ENCODE measurements at regions not wholly inside any gene's neighbourhood (a gene's known extent, or its start where the extent isn't known, plus 50 kb on each side); places are given as distances from the start of the nearest gene placed in this dataset.

DNA sequence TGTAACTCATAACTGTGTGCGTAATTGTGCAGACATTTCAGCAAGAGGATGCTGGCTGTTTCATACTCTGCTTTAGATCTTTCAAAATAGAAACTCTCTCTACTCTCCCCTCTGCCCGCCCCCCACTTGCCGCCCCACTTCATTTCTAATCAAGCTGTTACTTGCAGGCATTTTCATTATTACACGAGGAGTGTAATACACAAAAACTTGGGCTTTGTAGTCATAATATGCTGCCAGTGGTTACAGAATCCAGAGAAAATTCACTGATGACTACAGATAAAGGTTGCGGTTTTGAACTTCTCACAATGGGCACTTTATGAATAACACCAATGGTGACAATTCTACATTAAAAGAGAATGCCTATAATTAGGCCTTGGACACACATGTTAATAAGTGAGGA, 194.0 kb upstream of the POU3F2 start:
- no peak for DNase-seq
- H3K27ac ChIP-seq (ENCODE audit: low read length) = no peak overlapping the region
- no peaks in the 10 kb centered on the region for H3K79me2 ChIP-seq (ENCODE audit: low read length)
- TF ChIP-seq EZH2 (optimal IDR thresholded peaks at IDR 0.05; ENCODE audit: low read depth, low read length) = no peak
- no peak for TF ChIP-seq EZH2phosphoT487 (IDR thresholded peaks at IDR 0.05; ENCODE audit: low read length)
- TF ChIP-seq, protein P1, sequence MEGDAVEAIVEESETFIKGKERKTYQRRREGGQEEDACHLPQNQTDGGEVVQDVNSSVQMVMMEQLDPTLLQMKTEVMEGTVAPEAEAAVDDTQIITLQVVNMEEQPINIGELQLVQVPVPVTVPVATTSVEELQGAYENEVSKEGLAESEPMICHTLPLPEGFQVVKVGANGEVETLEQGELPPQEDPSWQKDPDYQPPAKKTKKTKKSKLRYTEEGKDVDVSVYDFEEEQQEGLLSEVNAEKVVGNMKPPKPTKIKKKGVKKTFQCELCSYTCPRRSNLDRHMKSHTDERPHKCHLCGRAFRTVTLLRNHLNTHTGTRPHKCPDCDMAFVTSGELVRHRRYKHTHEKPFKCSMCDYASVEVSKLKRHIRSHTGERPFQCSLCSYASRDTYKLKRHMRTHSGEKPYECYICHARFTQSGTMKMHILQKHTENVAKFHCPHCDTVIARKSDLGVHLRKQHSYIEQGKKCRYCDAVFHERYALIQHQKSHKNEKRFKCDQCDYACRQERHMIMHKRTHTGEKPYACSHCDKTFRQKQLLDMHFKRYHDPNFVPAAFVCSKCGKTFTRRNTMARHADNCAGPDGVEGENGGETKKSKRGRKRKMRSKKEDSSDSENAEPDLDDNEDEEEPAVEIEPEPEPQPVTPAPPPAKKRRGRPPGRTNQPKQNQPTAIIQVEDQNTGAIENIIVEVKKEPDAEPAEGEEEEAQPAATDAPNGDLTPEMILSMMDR (IDR thresholded peaks at IDR 0.05; ENCODE audit: low read length) = no peak
- H3K9me3 ChIP-seq (replicated peaks; ENCODE audit: insufficient read depth, low read length) = no peaks in the 10 kb centered on the region
- H3K9me2 ChIP-seq (replicated peaks; ENCODE audit: insufficient read depth, low read length) = no peaks in the 10 kb centered on the region
- no peak overlapping the region for H3K4me2 ChIP-seq (ENCODE audit: low read depth, low read length)
- H3K36me3 ChIP-seq (replicated peaks; ENCODE audit: insufficient read depth, low read length) = no peaks in the 10 kb centered on the region
- H4K20me1 ChIP-seq (ENCODE audit: insufficient read depth, low read length) = no peaks in the 10 kb centered on the region
- no peak overlapping the region for H2AFZ ChIP-seq (ENCODE audit: low read length)
- H3K4me3 ChIP-seq (ENCODE audit: low read length) = no peak overlapping the region
- no peaks in the 10 kb centered on the region for H3F3A ChIP-seq (ENCODE audit: insufficient read depth, low read length)
- H3K4me1 ChIP-seq (ENCODE audit: low read length) = no peaks in the 10 kb centered on the region
- no peak overlapping the region for H3K9ac ChIP-seq (ENCODE audit: low read length)
- H3K27me3 ChIP-seq (replicated peaks; ENCODE audit: insufficient read depth, low read length) = no peaks in the 10 kb centered on the region

DNA sequence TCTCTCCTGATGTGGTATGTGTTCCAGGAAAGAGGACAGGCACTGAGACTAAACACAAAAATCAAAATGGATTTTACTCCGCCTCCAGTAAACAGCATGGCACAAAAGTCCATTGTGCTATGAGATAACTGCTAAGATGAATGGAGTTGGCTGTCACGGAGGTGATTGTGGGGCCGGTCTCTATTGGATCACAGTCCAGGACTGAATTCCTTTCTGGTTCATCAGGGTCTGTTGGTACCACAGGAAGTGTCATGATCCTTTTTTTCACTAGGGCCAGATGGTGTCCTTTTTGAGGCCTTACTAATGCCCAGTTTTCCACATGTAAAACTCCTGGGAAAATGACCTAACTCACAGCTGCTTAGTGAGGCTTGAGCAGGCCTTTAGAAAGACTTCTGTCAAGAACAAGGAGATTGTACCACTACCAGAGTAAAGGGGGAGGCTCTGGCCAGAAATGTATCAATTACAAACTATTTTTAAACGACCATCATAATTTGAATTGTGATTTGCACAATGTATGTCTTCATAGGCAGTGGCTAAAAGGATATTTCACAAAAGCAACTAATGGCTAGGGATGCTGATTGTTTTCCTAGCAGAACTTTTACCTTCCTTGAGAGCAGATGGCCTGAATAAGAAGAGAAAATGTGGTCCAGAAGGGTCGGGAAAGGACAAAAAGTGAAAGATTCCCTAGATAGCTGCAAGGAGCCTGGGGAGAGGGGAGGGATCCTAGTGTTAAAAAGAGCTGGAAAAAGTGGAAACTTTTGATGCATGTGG, 192.2 kb upstream of the POU3F2 start:
- no peak overlapping the region for H3K27ac ChIP-seq (ENCODE audit: low read length)
- TF ChIP-seq, protein P1 (IDR thresholded peaks at IDR 0.05; ENCODE audit: low read length) = no peak
- TF ChIP-seq EZH2 (optimal IDR thresholded peaks at IDR 0.05; ENCODE audit: low read depth, low read length) (no peak), EZH2phosphoT487 (IDR thresholded peaks at IDR 0.05; ENCODE audit: low read length) (no peak)
- no peak for DNase-seq
- no peak overlapping the region for H3K9ac ChIP-seq (ENCODE audit: low read length)
- H3K9me2 ChIP-seq (replicated peaks; ENCODE audit: insufficient read depth, low read length) = no peaks in the 10 kb centered on the region
- no peaks in the 10 kb centered on the region for H3K79me2 ChIP-seq (ENCODE audit: low read length)
- no peaks in the 10 kb centered on the region for H3K36me3 ChIP-seq (replicated peaks; ENCODE audit: insufficient read depth, low read length)
- no peaks in the 10 kb centered on the region for H3F3A ChIP-seq (ENCODE audit: insufficient read depth, low read length)
- H3K4me2 ChIP-seq (ENCODE audit: low read depth, low read length) = no peak overlapping the region
- H3K9me3 ChIP-seq (replicated peaks; ENCODE audit: insufficient read depth, low read length) = no peaks in the 10 kb centered on the region
- no peak overlapping the region for H3K4me3 ChIP-seq (ENCODE audit: low read length)
- no peaks in the 10 kb centered on the region for H3K4me1 ChIP-seq (ENCODE audit: low read length)
- no peaks in the 10 kb centered on the region for H4K20me1 ChIP-seq (ENCODE audit: insufficient read depth, low read length)
- H2AFZ ChIP-seq (ENCODE audit: low read length) = no peak overlapping the region
- H3K27me3 ChIP-seq (replicated peaks; ENCODE audit: insufficient read depth, low read length) = no peaks in the 10 kb centered on the region

DNA sequence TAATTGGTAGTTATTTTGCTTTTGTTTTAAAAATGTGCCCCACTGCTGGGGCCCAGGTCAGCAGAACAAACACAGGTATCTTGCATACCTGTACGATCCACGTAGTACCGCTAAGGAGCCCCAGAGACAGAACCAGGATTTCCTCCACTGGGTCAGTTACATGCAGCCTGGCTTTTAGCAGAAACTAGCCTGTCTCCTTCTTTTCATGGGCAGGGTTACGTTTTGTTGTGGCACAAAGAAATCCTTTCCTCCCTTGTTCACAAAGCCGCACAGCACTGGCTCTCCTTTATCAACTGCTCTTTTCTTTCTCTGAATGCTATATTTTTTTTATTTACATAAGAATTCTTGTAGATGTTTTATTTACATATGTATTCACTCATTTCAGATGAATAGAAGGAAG, 190.3 kb upstream of the POU3F2 start:
- Histone ChIP-seq H3K4me2 (ENCODE audit: low read depth, low read length) (no peak overlapping the region), H3K27ac (ENCODE audit: low read length) (no peak overlapping the region), H2AFZ (ENCODE audit: low read length) (no peak overlapping the region), H3K9ac (ENCODE audit: low read length) (no peak overlapping the region), H3F3A (ENCODE audit: insufficient read depth, low read length) (no peaks in the 10 kb centered on the region), H3K36me3 (replicated peaks; ENCODE audit: insufficient read depth, low read length) (no peaks in the 10 kb centered on the region), H3K27me3 (replicated peaks; ENCODE audit: insufficient read depth, low read length) (no peaks in the 10 kb centered on the region), H3K4me1 (ENCODE audit: low read length) (no peaks in the 10 kb centered on the region), H3K9me2 (replicated peaks; ENCODE audit: insufficient read depth, low read length) (no peaks in the 10 kb centered on the region), H3K9me3 (replicated peaks; ENCODE audit: insufficient read depth, low read length) (no peaks in the 10 kb centered on the region), H4K20me1 (ENCODE audit: insufficient read depth, low read length) (no peaks in the 10 kb centered on the region), H3K79me2 (ENCODE audit: low read length) (no peaks in the 10 kb centered on the region), H3K4me3 (ENCODE audit: low read length) (no peak overlapping the region)
- TF ChIP-seq EZH2phosphoT487 (IDR thresholded peaks at IDR 0.05; ENCODE audit: low read length) = no peak
- TF ChIP-seq, protein P1 (IDR thresholded peaks at IDR 0.05; ENCODE audit: low read length) = no peak
- TF ChIP-seq EZH2 (optimal IDR thresholded peaks at IDR 0.05; ENCODE audit: low read depth, low read length) = no peak
- no peak for DNase-seq

Data from MM.1S (cell line).